ENCODE measurements at regions not wholly inside any gene's neighbourhood (a gene's known extent, or its start where the extent isn't known, plus 50 kb on each side); places are given as distances from the start of the nearest gene placed in this dataset.

- DNase-seq, result no peak
Measured at GRCh38 chr10:58003945-58004344, 263.7 kb downstream of the IPMK start.

- no peak for DNase-seq
Measured at GRCh38 chr10:58001159-58001558, 266.5 kb downstream of the IPMK start.

DNA sequence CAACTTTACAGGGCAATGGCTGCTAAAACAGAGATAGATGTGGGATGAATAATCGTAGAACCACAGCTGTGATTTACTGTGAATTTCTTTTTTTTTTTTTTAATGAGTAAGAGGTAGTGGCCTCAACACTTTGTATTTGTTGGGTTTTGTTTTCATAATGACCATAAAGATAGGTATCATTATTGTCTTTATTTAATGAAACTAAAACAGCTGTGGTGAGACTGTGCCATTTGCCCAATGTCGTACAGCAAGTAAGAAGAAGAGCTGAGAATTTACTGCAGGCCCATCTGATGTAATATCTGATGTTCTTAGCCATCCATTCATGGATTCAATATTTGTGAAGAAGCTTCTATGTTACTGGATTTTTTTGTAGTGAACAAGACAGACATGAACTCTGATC is 271.2 kb downstream of the IPMK start:
- no peak for DNase-seq

DNA sequence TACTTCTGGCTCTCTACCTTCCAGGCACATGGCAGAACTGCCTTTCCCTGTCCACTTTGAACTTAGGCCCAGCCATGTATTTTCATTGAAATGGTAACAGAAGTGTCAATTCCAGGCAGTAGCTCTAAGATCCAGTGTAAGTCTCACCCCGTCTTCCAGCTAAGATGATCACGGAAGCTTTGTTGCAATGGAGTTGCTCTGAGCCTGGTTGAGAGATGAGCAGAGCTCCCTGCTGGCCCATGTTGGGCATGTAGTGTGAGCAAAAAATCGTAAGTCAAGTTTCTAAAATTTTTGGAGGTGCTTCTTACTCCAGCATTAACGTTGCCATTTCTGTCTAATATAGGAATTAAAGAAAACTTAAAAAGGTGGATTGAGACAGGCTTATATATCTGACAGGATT is 274.4 kb downstream of the IPMK start:
- DNase-seq, result no peak

- no peak for DNase-seq
Measured at GRCh38 chr10:57992321-57993077, 275.2 kb downstream of the IPMK start.

- no peak for DNase-seq
Measured at GRCh38 chr10:57988964-57989363, 278.7 kb downstream of the IPMK start.

GRCh38 chr10:57987055-57987721 is 280.5 kb downstream of the IPMK start:
- DNase-seq, result no peak

DNA sequence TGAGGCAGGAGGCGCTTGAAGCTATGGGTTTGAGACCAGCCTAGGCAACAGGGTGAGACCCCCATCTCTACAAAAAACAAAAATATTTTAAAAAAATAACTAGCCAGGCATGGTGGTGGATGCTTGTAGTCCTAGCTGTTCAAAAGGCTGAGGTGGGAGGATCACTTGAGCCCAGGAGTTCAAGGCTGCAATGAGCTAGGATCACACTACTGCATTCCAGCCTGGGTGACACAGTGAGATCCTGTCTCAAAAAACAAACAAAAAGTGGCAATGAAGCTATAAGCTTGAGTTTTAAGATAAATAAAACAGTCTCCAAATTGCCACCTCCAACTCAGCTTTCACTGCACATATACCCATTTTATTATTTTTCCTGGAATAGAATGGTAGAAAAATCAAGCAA is 281.3 kb downstream of the IPMK start:
- no peak for DNase-seq

- DNase-seq, result no peak
Measured at GRCh38 chr10:57983281-57983791, 284.4 kb downstream of the IPMK start.

DNA sequence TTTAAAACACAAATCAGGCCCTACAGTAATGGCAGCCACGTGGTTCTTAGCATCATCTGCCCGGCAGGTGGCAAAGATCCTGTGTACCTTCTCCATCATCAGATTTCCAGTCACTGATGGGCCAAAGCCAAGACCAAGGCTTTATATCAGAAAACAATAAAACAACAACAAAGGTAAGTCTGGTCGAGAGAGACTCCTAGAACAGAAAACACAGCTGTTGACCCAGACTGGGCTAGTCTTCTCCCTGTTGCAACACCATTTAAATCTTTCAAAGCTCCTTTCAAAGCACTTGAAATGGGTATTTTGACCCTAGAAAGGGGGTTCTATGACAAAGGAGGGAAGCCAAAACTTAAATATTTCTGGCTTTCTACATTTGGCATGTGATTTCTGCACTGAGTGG is 285.6 kb downstream of the IPMK start:
- no peak for DNase-seq

DNA sequence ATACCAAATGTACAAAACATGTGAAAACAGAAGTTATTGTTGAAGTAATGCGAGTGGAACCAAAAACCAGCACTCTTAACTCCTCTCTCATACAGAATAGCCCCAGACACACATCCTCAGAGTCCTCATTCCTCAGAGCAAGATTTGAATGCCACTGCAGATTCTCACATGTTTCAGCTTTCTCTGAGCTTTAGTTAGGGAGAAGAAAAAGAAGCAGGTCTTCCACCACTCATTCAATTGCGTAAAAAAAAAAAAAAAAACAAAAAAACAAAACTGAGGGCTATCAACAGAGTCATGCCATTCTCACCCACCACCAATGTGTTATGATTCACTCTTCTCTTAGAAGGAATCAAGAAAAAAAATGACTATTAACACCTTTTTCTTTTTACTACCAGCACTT is 287.7 kb downstream of the IPMK start:
- no peak for DNase-seq

DNA sequence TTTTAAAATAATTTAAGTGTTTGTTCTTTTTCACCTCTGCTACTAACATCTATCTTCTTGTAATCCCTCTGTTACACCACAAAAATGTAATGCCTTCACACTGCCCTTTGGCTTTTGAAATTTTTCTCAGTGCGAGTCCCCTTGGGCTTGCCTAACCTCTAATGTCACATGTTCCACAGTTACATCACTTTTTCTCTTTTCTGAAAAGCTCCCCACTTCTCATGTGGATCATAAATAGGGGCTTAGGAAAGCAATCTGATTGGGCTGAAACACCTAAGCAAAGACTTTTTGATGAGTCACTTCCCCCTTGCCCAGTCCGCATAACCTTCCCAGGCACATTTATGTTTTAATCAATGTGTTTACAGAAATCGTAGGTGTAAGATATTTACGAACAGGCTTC is 288.2 kb downstream of the IPMK start:
- no peak for DNase-seq

DNA sequence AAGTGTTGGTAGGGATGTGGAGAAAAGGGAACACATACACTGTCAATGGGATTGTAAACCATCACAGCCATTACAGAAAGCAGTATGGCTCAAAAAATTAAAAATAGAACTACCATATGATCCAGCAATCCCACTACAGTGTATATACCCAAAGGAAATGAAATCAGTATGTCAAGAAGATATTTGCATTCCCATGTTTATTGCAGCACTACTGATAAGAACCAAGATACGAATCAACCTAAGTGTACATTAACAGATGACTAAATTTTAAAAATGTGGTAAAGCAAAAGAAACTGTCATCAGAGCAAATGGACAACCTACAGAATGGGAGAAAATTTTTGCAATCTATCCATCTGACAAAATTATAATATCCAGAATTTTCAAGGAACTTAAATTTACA is 290.4 kb downstream of the IPMK start:
- no peak for DNase-seq

- DNase-seq, result no peak
Measured at GRCh38 chr10:57973451-57973850, 294.2 kb downstream of the IPMK start.

DNA sequence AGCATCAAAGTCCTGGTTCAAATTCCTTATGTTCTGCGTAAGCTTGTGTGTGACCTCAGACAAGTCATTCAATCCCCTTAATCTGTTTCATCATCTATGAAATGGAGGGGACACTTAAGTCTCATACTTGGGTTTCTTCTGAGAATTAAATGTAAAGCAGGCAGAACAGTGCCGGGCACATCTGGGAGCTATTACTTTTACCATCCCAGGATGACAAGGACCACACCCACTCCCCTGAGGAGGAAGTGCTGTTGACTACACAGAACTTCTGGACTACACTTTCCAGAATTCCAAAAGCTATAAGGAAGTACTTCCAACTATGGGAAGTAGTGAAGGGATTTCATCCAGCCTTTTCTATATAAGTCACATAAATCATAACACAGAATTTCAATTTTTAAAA is 294.9 kb downstream of the IPMK start:
- no peak for DNase-seq

DNA sequence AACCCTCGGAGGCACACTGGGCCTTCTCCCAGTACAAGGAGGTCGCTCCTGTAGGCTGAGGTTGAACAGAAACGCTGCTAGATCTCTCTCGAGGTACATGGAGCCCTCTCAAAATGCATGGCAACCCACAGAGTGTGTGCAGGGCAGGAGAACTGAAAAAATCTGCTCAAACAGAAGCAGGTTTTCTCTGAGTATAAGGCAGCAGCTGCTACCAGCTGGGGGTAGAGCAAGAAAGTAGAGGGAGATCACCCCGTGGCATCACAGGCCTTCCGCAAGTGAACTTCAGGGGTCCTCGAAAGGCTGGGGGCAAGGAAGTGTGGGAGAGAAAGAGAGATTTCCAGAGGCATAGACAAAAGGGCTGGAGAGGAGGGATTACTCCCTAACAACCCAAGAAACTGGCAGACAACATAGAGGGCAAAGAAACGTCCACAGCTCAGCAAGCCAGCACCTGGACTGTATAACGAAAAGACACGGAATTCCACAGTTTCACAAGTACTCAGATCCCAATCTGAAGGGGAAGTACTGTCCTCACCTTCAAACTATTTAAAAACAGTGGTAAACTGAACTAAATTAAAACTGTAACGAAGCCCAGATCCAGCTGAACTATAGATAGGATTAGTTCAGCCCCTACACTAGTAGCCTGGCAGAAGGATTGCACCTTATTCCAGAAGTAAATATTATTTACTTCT is 299.2 kb downstream of the IPMK start:
- DNase-seq, result no peak

DNA sequence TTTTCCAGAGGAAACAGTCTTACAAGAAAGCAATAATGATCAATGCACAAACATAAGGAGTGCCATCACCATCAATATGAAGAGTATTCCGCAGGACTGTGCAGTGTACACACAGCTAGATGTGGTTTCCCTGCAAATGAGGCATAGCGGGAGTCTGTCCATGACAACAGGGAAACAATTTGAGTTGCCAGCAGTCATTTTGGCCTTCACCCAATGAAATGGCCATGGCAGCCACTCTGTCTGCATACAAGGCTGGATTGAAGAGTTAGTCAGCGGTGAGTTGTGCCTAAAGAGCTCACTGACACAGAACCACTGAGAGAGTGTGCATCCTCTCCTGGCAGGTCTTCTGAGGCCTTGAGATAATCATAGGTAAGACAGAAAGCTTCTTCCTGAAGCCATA is 303.3 kb downstream of the IPMK start:
- no peak for DNase-seq

DNA sequence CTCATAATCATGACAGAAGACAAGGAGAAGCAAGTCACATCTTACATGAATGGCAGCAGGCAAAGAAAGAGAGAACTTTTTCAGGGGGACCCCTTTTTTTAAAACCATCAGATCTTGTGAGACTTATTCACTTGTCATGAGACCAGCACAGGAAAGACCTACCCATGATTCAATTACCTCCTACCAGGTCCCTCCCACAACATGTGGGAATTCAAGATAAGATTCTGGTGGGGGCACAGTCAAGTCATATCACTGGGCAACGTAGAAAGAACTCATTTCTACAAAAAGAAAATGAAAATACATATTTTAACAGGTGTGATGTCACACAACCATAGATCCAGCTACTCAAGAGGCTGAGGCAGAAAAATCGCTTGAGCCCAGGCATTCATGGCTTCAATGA is 304.1 kb downstream of the IPMK start:
- no peak for DNase-seq

DNA sequence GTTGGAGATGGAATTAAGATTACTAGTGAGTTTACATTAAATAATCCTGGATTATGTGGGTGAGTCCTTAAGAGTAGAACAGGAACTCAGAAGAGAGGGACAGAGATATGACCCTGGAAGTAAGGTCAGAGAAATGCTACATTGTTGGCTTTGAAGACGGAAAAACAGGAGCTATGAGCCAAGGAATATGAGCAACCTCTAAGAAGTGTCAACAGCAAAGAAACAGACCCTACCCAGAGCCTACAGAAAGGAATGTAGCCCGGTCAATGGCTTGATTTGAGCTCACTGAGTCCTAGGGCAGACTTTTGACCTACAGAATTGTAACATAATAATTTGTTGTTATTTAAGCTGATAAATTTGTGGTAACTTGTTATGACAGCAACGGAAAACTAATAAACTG is 304.9 kb downstream of the IPMK start:
- DNase-seq, result no peak

GRCh38 chr10:57961487-57961886 is 306.2 kb downstream of the IPMK start:
- DNase-seq, result no peak

GRCh38 chr10:57960406-57960805 is 307.3 kb downstream of the IPMK start:
- DNase-seq, result no peak

- no peak for DNase-seq
Measured at GRCh38 chr10:57959318-57960006, 308.2 kb downstream of the IPMK start.

DNA sequence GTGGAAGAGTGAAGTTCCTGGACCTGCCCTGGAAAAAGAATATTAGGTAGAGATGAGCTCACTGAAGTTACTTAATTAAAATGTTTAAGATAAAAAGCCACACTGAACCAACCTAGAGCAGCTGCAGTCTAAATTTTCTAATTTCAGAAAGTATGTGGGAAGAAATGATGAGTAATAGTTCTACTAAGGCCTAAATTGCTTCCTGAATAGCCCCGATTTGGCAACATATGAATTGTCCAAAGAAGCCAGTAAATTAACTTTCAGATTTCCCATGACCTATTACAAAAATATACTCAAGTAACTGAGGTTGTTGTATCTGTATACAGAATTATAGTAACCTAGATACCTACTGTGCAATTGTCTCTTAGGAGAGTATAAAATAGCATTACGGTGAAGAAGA is 312.6 kb downstream of the IPMK start:
- DNase-seq, result no peak
